GM12874 (cell line): ENCODE measurements at regions not wholly inside any gene's neighbourhood (a gene's known extent, or its start where the extent isn't known, plus 50 kb on each side); places are given as distances from the start of the nearest gene placed in this dataset.

Experiments used
- TF ChIP-seq, protein P1 (sequence below): IDR thresholded peaks from 2 replicates; pipeline ENCODE4 v1.5.1; 2011; ENCODE audit warnings: low read depth, mild to moderate bottlenecking, control low read depth, low read length, moderate library complexity; ENCODE audit not compliant: insufficient read depth

DNA sequence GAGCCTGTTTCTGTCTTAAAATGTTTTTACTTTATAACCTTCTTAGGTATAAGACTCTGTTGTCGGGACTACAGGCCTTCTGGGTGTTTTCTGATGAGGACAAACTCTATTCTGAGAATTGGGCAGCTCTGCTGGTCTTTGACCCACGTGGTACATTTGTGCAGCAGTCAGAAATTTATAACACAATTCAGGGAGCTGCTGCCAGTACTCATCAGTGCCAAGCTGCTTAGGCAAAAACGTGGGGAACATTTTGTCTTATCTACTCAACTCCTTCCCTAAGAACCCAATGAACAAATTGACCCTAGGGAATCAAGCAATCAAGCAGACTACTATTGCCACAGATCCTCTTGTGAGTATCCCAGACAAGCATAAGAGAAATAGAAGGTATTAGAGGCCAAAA, 180.7 kb upstream of the PDZRN3 start:
- TF ChIP-seq, protein P1, sequence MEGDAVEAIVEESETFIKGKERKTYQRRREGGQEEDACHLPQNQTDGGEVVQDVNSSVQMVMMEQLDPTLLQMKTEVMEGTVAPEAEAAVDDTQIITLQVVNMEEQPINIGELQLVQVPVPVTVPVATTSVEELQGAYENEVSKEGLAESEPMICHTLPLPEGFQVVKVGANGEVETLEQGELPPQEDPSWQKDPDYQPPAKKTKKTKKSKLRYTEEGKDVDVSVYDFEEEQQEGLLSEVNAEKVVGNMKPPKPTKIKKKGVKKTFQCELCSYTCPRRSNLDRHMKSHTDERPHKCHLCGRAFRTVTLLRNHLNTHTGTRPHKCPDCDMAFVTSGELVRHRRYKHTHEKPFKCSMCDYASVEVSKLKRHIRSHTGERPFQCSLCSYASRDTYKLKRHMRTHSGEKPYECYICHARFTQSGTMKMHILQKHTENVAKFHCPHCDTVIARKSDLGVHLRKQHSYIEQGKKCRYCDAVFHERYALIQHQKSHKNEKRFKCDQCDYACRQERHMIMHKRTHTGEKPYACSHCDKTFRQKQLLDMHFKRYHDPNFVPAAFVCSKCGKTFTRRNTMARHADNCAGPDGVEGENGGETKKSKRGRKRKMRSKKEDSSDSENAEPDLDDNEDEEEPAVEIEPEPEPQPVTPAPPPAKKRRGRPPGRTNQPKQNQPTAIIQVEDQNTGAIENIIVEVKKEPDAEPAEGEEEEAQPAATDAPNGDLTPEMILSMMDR: no peak

DNA sequence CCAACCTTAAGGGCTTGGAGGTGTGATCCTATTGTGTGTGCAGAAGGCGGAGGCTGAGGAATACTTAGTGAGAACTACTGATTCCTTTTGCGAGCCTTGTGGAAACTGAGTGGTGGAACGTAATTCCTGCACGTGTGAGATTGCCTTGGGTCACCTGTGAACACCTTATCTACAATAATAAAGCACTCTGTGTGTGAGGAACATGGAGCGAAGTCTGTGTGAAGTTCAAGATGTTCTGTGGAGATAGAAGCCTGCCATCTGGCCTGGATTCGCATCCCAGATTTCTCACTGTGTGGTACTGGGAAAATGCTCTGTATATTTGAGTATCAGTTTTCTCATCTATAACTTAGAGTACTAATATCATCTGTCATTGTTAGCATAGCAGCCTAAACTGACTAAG, 179.5 kb upstream of the PDZRN3 start:
- TF ChIP-seq, protein P1: no peak

DNA sequence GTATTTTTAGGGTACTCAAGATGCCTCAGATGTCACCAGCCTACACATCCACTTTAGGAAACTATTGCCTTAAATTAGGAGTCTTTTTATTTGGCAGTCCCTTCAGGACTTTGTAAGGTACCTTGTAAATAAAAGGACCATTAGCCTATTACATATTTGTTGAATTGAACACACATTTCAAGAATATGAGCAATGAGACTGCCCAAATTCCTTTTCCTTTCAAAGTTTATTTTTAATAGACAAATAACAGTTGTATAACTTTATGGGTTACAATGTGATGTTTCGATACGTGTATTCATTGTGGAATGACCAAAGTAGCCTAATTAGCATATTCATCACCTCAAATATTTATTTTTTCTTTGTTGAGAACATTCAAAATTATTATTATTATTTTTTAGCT, 176.7 kb upstream of the PDZRN3 start:
- TF ChIP-seq, protein P1: no peak

DNA sequence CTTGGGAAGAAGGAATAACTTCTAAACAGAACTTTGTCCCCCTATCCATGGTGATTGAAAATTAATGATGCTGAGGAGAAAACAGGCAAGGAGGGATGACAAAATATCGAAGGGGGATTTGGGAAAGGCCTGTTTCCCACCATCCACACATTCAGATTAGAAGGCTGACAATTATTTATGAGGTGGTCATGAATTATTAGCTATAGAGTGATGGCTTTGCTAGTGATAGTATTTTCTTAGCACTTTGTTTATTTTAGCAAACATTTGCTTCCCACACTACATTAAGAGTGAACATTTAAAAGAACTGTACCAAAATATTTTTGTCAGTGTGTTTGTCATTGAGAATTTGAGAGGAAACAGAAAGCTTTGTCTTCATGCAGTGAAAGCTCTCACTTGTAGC, 172.6 kb upstream of the PDZRN3 start:
- TF ChIP-seq, protein P1: no peak

DNA sequence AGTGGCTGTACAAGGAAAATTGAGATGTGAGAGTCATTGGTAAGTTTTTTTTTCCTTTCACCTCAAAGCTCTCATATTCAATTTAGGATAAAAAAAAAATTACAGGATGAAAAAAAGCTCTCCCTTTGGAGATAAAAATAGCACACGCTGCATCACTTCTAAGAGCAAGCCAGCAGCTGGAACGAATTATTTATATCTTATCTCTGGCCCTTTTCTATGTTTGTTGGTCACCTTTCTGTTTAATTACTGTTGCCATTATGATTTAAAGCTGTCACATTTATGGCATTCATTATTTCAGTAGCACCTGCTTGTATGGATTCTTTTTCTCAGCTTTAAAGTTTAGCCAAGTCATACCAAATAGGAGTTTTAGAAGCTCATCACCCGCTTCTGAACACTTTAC, 171.6 kb upstream of the PDZRN3 start:
- TF ChIP-seq, protein P1: no peak

DNA sequence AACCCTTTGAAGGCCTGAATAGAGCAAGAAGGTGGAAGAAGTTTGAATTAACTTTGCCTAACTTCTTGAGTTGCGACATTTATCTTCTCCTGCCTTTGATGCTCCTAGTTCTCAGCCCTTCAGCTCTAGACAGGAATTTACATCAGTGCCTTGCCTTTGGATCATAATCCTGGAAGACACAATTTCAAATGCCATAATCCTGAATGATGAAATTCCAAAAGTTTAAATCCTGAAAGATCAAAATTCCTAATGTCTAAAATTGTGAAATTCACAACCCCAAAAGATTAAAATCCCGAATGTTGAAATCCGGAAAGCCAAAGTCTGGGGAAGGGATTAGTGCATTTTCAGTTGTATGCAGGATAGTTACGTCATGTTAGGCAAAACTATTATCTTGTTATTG, 166.6 kb upstream of the PDZRN3 start:
- TF ChIP-seq, protein P1: no peak

DNA sequence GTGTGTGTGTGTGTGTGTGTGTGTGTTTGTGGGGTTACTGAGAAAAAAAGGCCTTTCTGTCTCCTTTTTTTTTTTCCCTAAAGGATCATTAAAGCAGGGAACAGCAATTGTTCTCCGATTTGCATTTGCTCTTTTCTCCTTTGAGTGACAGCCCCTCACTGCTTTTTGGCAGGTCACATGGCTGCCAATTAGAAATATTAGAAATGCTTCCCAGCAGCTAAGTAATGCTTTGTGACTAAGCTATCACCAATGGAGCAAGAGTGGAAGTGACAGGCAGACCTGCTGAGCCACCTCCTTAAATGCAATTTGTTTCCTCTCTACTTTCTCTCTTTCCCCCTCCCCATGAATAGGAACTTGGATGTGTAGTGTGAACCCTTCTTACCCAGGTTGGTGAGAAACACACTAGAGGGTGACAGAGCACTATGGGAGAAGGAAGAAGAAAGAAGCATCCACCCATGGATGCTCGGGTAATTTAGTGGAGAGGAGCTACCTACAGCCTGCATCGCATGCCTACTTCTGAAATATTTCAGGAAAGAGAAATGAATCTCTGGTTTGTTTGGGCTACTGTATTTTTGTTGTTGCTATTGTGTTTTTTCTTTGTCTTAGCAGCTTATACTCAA, 165.2 kb upstream of the PDZRN3 start:
- TF ChIP-seq, protein P1: no peak

DNA sequence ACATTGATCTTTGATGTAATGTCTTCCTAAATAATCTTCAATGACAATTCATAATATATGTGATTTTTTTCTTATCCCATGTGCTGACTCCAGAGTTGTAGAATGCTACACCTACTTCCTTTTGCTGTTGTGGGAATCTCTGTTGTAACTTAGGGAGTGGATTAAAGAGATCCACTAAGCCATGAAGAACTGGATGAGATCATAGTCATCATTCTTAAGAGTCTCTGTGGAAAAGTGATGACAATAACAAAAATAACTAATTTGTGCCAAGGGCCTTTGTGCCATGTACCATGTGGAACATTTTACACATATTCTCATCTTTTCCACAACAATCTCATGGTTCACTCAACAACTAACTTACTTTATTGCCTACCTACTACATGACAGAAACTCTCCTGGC, 162.9 kb upstream of the PDZRN3 start:
- TF ChIP-seq, protein P1: no peak
